Amniotic epithelial cell (primary cell): ENCODE measurements at regions not wholly inside any gene's neighbourhood (a gene's known extent, or its start where the extent isn't known, plus 50 kb on each side); places are given as distances from the start of the nearest gene placed in this dataset.
A peak's percentile ranks its signal among the peaks of the same experiment; 100 is the strongest.

ENCODE experiments used
- DNase-seq: peaks from one replicate; pipeline ENCODE4 v3.0.0-alpha.2; 2010; ENCODE audit warnings: low read depth

DNA sequence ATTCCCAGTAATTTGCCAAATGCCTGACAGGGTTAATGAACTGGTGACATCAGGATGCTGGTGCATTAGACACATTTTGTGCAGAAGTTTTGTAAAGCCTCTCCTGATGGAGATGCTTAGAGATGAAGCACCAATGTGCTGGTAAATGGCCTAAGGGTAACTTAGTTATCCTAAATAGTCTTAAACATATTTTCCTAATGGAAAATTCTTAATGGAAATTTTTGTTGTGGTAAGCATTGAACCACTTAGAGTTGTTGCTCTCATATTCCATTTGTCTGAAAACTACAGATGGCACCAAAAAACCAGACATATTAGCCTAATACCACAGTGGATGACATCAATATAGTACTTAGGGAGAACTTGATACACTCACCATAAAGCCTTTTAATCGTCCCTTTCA lies 154.5 kb upstream of the ANK2 start:
- DNase-seq: no peak

DNA sequence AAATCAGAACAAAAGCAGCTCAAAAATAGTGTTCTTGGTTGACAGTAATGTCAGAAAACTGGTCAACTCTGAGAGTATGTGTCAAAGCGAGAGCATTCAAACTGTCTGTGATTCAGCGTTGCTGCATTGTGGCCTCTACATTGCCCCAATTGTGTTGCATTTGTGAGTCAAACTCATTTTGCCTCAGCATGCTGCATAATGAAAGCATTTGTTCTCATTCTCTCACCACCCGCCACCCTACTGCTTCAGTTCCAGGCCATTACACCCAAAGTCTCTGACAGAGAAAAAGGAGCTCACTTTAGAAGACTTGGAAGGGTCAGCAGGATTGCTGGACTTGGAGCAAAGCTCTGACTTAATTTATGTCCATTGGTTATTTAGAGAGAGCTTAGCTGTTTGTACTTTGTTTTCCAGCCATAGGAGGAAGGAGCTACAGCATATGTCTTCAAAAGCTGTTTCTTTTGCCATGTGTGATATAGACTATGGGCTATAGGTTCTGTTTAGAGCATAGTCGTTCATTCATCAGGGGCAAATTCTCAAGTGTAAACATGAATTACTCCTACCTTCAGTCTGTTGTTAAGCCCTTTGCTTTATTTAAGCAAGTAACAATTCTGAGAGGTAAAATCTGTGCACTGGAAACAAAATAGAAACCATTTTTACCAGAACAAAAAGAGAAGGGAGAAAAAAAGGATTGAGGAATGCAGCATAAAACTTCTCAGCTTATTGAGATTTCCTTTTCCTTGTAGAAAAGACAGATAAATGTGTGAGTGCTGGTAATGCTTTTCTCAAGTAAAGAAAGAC lies 153.4 kb upstream of the ANK2 start:
- DNase-seq: peak; percentile 18

GRCh38 chr4:112896609-112897190 lies 152.8 kb upstream of the ANK2 start:
- DNase-seq: no peak

DNA sequence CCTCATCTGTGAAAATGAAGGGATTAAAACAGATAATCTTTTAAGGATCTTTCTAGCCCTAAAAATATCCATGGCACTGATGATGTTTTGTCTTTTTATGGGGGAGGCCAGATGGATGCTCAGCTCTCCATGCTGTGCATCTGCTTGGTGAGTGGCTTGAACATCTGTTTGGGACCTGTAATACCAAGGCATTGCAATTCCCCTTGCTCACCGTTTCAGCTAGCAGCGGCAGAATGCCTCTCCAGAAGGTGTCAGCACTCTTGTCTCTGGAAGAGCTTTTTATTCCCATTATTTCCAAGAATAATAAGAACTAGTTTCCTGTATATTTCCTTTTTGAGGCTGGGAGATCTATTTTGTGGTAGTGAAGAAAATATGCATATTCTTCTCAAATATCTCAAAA lies 151.9 kb upstream of the ANK2 start:
- no peak for DNase-seq

- peak; percentile 74 for DNase-seq
These were observed 150.9 kb upstream of the ANK2 start for GRCh38 chr4:112898357-112899141.

GRCh38 chr4:112900416-112900815 lies 149.0 kb upstream of the ANK2 start:
- DNase-seq: no peak

- no peak for DNase-seq
These were observed 147.5 kb upstream of the ANK2 start for GRCh38 chr4:112901962-112902411.

GRCh38 chr4:112905728-112906127 lies 143.7 kb upstream of the ANK2 start:
- DNase-seq: peak; percentile 31

DNA sequence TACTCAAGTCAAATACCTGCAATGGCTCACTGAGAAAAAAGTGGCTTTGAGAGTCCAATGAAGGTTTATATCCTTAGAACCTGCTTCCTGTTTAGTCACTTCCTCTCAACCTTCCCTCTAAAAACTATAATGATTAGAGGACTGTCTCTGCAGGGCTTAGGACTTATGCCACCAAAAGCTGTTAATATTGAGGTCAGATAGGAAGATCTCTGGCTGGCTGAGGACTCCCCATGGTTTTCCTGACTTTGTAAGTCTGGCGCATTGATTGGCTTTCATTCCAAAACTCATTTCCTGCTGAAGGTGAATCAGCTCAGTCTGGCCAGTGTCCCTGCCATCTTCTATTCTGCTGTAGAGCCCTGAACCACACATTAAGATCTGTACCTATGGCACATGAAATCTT lies 140.9 kb upstream of the ANK2 start:
- DNase-seq: no peak

DNA sequence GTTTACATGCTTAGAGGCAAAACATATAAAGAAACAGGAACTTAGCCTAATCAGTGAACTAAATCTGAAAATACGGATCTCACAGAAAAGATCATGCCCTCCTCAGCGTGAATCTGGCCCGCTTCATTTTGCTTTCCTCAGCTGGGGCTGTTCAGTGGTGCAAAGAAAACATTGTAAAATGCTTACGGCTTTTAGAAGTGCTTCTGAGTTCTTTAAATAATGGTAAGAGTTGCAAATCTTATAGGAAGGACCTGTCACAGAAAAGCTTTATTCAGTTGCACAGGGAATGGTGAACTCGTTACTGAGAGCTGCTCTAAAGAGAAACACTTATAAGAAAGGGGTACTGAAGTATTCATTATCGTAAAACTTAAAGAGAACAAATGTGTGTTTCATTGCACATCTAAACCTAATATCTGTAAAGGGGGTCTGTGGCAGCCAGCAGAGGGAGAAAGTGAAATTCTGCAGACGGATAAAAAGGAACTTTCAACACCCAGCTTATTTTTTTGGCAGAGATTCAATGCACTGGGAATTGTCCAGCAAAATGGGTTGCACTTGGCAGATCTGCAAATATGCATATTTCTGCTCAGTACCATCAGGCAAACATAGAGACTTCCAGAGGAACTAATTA lies 139.2 kb upstream of the ANK2 start:
- peak; percentile 62 for DNase-seq

DNA sequence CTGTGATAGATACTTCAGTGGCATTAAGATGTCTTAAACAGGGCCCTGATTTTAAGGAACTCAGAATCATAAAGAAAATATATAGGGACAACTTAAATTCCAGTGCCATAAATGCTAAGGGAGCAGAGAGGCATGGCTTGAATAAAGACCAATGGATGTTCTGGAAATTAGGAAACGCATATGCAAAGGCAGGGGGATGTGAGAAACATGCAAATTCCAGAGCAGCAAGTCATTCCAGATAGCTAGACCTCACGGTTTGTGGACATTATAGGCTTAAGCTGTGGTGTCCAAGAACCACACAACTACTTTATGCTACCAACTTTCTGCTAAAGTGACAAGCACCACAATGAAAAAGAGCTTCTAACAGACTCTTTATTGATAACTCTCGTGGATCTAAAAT lies 132.6 kb upstream of the ANK2 start:
- DNase-seq: peak; percentile 81

- no peak for DNase-seq
These were observed 125.9 kb upstream of the ANK2 start for GRCh38 chr4:112923516-112923915.

DNA sequence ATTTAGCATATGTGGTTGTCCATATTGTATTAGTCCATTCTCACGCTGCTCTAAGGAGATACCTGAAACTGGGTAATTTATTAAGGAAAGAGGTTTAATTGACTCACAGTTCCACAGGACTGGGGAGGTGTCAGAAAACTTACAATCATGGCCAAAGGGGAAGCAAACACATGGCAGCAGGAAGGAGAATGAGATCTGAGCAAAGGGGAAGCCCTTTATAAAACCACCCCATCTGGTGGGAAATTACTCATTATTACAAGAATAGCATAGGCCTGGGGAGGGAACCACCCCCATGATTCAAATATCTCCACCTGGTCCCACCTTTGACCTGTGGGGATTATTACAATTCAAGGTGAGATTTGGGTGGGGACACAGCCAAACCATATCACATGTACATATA lies 122.6 kb upstream of the ANK2 start:
- no peak for DNase-seq

DNA sequence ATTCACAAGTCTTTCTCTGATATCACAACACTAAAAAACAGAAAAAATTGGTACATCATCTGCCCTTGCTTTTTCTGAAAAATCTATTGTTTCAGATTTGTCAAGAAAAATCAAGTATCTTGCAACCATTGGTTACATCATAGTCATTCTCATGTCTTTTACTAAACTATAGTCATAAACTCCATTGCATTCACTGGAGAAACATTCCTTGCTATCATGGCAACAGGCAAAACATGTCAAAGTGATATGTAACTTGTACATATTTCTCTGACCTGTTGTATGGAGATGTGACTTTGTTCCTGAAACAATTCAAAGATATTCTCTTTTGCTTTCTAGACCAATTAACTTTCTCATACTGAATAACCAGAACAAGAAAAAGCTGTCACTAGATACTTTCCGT lies 121.9 kb upstream of the ANK2 start:
- DNase-seq: peak; percentile 37

- DNase-seq: no peak
These were observed 118.5 kb upstream of the ANK2 start for GRCh38 chr4:112931001-112931400.

DNA sequence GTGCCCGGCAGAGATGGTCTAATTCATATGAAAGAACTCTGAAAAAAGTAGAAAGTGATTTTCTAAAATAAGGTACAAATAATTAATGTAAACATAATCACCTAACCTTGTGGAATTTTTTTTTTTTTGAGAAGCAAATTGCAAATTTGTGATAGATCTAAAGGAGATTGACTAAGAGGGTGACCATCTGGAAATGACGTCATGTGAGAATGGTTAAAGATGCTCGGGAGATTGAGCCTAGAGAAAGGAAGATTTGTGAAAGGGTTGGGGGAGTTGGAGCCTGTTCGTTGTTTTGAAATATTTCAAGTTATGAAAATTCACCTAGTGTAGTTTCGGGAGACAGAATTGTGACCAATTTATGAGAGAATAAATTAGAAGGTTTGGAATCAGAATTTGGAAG lies 115.7 kb upstream of the ANK2 start:
- no peak for DNase-seq

- DNase-seq: peak; percentile 49
These were observed 110.9 kb upstream of the ANK2 start for GRCh38 chr4:112938461-112939058.

- no peak for DNase-seq
These were observed 109.6 kb upstream of the ANK2 start for GRCh38 chr4:112939901-112940300.

DNA sequence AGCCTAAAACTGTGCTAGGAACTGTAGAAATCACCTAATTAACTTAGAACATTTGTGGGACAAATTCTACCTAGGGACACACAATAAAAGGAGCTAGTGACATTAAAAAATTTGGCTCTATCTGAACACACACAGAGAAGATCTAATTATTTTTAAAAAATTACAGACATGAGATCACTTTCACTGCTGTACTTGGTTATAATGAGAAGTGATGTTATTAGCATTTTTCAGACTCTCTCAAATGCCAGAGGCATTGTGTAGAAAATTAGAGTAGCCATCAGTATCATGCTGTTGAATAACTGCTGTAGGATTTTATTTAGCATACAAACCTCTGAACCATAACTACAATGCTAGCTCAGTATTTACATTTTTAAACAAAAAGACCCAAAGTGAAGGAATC lies 109.1 kb upstream of the ANK2 start:
- DNase-seq: no peak

DNA sequence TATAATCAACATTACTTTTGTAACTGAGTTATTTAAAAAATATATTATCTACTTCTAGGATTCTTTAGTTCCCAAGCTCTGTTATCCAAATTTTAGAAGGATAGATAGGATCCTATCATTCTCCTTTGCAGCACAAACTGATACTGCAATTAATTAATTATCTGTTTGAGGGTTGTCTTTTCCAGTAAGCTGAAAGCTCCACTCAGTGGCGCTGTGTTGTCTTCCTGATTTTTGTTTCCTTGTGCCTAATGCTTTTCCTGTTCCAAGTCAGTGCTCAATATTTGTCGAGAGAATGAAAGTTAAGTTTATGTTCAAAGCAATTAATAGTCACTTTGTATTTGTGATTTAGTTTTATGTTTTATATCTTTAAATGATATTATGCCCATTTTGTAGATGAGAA lies 107.4 kb upstream of the ANK2 start:
- DNase-seq: no peak

- no peak for DNase-seq
These were observed 106.5 kb upstream of the ANK2 start for GRCh38 chr4:112942997-112943396.

DNA sequence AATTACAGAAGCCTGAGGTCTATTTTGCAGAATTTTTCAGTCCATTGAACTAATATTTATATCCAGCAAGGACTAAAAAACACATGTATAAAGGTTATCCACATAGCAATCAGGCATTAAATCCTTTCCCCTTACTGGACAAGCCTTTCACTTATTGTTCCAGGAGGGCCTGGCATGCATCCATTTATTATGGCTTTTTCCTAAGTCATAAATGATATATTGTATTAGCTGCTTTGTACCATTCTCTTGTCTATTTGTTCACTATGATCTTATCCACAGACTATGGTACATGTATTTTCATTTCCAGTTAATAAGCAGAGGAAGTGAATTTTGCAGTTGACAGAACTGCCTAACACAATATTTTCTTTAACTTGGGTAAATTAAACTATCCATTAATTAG lies 105.4 kb upstream of the ANK2 start:
- DNase-seq: no peak
